ENCODE measurements at regions not wholly inside any gene's neighbourhood (a gene's known extent, or its start where the extent isn't known, plus 50 kb on each side); places are given as distances from the start of the nearest gene placed in this dataset.

- H3K4me2 ChIP-seq (ENCODE audit: low read depth, low read length, poor library complexity, severe bottlenecking) = no peak overlapping the region
- no peak overlapping the region for H2AFZ ChIP-seq (ENCODE audit: low read length)
- no peaks in the 10 kb centered on the region for H3K36me3 ChIP-seq (ENCODE audit: insufficient read depth, low read length)
- no peak overlapping the region for H3K9ac ChIP-seq (ENCODE audit: low read length)
- no peak for DNase-seq
- no peak overlapping the region for H3K4me3 ChIP-seq (ENCODE audit: low read length)
- H3K27ac ChIP-seq (ENCODE audit: low read length) = no peak overlapping the region
- no peaks in the 10 kb centered on the region for H3K4me1 ChIP-seq (ENCODE audit: low read length)
- no peaks in the 10 kb centered on the region for H4K20me1 ChIP-seq (ENCODE audit: insufficient read depth, low read depth, low read length)
- H3K9me2 ChIP-seq (replicated peaks; ENCODE audit: insufficient read depth, low read length) = no peaks in the 10 kb centered on the region
- H3K79me2 ChIP-seq (ENCODE audit: low read length) = no peaks in the 10 kb centered on the region
- H3K27me3 ChIP-seq (ENCODE audit: low read length) = no peaks in the 10 kb centered on the region
- H3K9me3 ChIP-seq (ENCODE audit: low read length) = no peaks in the 10 kb centered on the region
Measured at GRCh38 chr6:79421001-79421411, 116.2 kb downstream of the LCA5 start.

GRCh38 chr6:79420054-79420453 lies 117.2 kb downstream of the LCA5 start:
- Histone ChIP-seq H2AFZ (ENCODE audit: low read length) (no peak overlapping the region), H4K20me1 (ENCODE audit: insufficient read depth, low read depth, low read length) (no peaks in the 10 kb centered on the region), H3K79me2 (ENCODE audit: low read length) (no peaks in the 10 kb centered on the region), H3K27me3 (ENCODE audit: low read length) (no peaks in the 10 kb centered on the region), H3K9me2 (replicated peaks; ENCODE audit: insufficient read depth, low read length) (no peaks in the 10 kb centered on the region), H3K27ac (ENCODE audit: low read length) (no peak overlapping the region), H3K9me3 (ENCODE audit: low read length) (no peaks in the 10 kb centered on the region), H3K4me1 (ENCODE audit: low read length) (no peaks in the 10 kb centered on the region), H3K36me3 (ENCODE audit: insufficient read depth, low read length) (no peaks in the 10 kb centered on the region), H3K9ac (ENCODE audit: low read length) (no peak overlapping the region), H3K4me3 (ENCODE audit: low read length) (no peak overlapping the region), H3K4me2 (ENCODE audit: low read depth, low read length, poor library complexity, severe bottlenecking) (no peak overlapping the region)
- no peak for DNase-seq

- no peak overlapping the region for H2AFZ ChIP-seq (ENCODE audit: low read length)
- no peak overlapping the region for H3K9ac ChIP-seq (ENCODE audit: low read length)
- H3K79me2 ChIP-seq (ENCODE audit: low read length) = no peaks in the 10 kb centered on the region
- no peaks in the 10 kb centered on the region for H4K20me1 ChIP-seq (ENCODE audit: insufficient read depth, low read depth, low read length)
- no peak overlapping the region for H3K4me3 ChIP-seq (ENCODE audit: low read length)
- H3K9me3 ChIP-seq (ENCODE audit: low read length) = no peaks in the 10 kb centered on the region
- H3K4me1 ChIP-seq (ENCODE audit: low read length) = no peaks in the 10 kb centered on the region
- H3K9me2 ChIP-seq (replicated peaks; ENCODE audit: insufficient read depth, low read length) = no peaks in the 10 kb centered on the region
- no peaks in the 10 kb centered on the region for H3K36me3 ChIP-seq (ENCODE audit: insufficient read depth, low read length)
- no peak for DNase-seq
- H3K27me3 ChIP-seq (ENCODE audit: low read length) = no peaks in the 10 kb centered on the region
- H3K27ac ChIP-seq (ENCODE audit: low read length) = no peak overlapping the region
- H3K4me2 ChIP-seq (ENCODE audit: low read depth, low read length, poor library complexity, severe bottlenecking) = no peak overlapping the region
Measured at GRCh38 chr6:79416931-79417330, 120.3 kb downstream of the LCA5 start.

- no peak overlapping the region for H3K9ac ChIP-seq (ENCODE audit: low read length)
- no peaks in the 10 kb centered on the region for H4K20me1 ChIP-seq (ENCODE audit: insufficient read depth, low read depth, low read length)
- H3K4me3 ChIP-seq (ENCODE audit: low read length) = no peak overlapping the region
- no peak overlapping the region for H3K27ac ChIP-seq (ENCODE audit: low read length)
- H3K36me3 ChIP-seq (ENCODE audit: insufficient read depth, low read length) = no peaks in the 10 kb centered on the region
- no peaks in the 10 kb centered on the region for H3K27me3 ChIP-seq (ENCODE audit: low read length)
- no peak for DNase-seq
- no peaks in the 10 kb centered on the region for H3K4me1 ChIP-seq (ENCODE audit: low read length)
- no peak overlapping the region for H3K4me2 ChIP-seq (ENCODE audit: low read depth, low read length, poor library complexity, severe bottlenecking)
- no peak overlapping the region for H2AFZ ChIP-seq (ENCODE audit: low read length)
- H3K9me3 ChIP-seq (ENCODE audit: low read length) = no peaks in the 10 kb centered on the region
- H3K9me2 ChIP-seq (replicated peaks; ENCODE audit: insufficient read depth, low read length) = no peaks in the 10 kb centered on the region
- H3K79me2 ChIP-seq (ENCODE audit: low read length) = no peaks in the 10 kb centered on the region
Measured at GRCh38 chr6:79413562-79414002, 123.6 kb downstream of the LCA5 start.

- Histone ChIP-seq H3K27ac (ENCODE audit: low read length) (no peak overlapping the region), H4K20me1 (ENCODE audit: insufficient read depth, low read depth, low read length) (no peaks in the 10 kb centered on the region), H3K79me2 (ENCODE audit: low read length) (no peaks in the 10 kb centered on the region), H2AFZ (ENCODE audit: low read length) (no peak overlapping the region), H3K9me3 (ENCODE audit: low read length) (no peaks in the 10 kb centered on the region), H3K27me3 (ENCODE audit: low read length) (no peaks in the 10 kb centered on the region), H3K4me1 (ENCODE audit: low read length) (no peaks in the 10 kb centered on the region), H3K4me2 (ENCODE audit: low read depth, low read length, poor library complexity, severe bottlenecking) (no peak overlapping the region), H3K9me2 (replicated peaks; ENCODE audit: insufficient read depth, low read length) (no peaks in the 10 kb centered on the region), H3K4me3 (ENCODE audit: low read length) (no peak overlapping the region), H3K9ac (ENCODE audit: low read length) (no peak overlapping the region), H3K36me3 (ENCODE audit: insufficient read depth, low read length) (no peaks in the 10 kb centered on the region)
- no peak for DNase-seq
Measured at GRCh38 chr6:79410806-79411205, 126.4 kb downstream of the LCA5 start.

- Histone ChIP-seq H2AFZ (ENCODE audit: low read length) (no peak overlapping the region), H3K4me3 (ENCODE audit: low read length) (no peak overlapping the region), H3K9me2 (replicated peaks; ENCODE audit: insufficient read depth, low read length) (no peaks in the 10 kb centered on the region), H4K20me1 (ENCODE audit: insufficient read depth, low read depth, low read length) (no peaks in the 10 kb centered on the region), H3K4me2 (ENCODE audit: low read depth, low read length, poor library complexity, severe bottlenecking) (no peak overlapping the region), H3K27ac (ENCODE audit: low read length) (no peak overlapping the region), H3K27me3 (ENCODE audit: low read length) (no peaks in the 10 kb centered on the region), H3K36me3 (ENCODE audit: insufficient read depth, low read length) (no peaks in the 10 kb centered on the region), H3K9me3 (ENCODE audit: low read length) (no peaks in the 10 kb centered on the region), H3K79me2 (ENCODE audit: low read length) (no peaks in the 10 kb centered on the region), H3K9ac (ENCODE audit: low read length) (no peak overlapping the region), H3K4me1 (ENCODE audit: low read length) (no peaks in the 10 kb centered on the region)
- no peak for DNase-seq
Measured at GRCh38 chr6:79408256-79408974, 128.8 kb downstream of the LCA5 start.

- H4K20me1 ChIP-seq (ENCODE audit: insufficient read depth, low read depth, low read length) = no peaks in the 10 kb centered on the region
- H3K27me3 ChIP-seq (ENCODE audit: low read length) = no peaks in the 10 kb centered on the region
- no peak overlapping the region for H3K9ac ChIP-seq (ENCODE audit: low read length)
- no peak overlapping the region for H3K27ac ChIP-seq (ENCODE audit: low read length)
- H3K4me3 ChIP-seq (ENCODE audit: low read length) = no peak overlapping the region
- no peaks in the 10 kb centered on the region for H3K4me1 ChIP-seq (ENCODE audit: low read length)
- H2AFZ ChIP-seq (ENCODE audit: low read length) = no peak overlapping the region
- H3K9me2 ChIP-seq (replicated peaks; ENCODE audit: insufficient read depth, low read length) = no peaks in the 10 kb centered on the region
- no peaks in the 10 kb centered on the region for H3K79me2 ChIP-seq (ENCODE audit: low read length)
- DNase-seq = no peak
- H3K9me3 ChIP-seq (ENCODE audit: low read length) = no peaks in the 10 kb centered on the region
- H3K4me2 ChIP-seq (ENCODE audit: low read depth, low read length, poor library complexity, severe bottlenecking) = no peak overlapping the region
- no peaks in the 10 kb centered on the region for H3K36me3 ChIP-seq (ENCODE audit: insufficient read depth, low read length)
Measured at GRCh38 chr6:79404677-79405076, 132.6 kb downstream of the LCA5 start.

GRCh38 chr6:79404261-79404660 lies 133.0 kb downstream of the LCA5 start:
- no peak overlapping the region for H3K9ac ChIP-seq (ENCODE audit: low read length)
- H3K9me2 ChIP-seq (replicated peaks; ENCODE audit: insufficient read depth, low read length) = no peaks in the 10 kb centered on the region
- no peaks in the 10 kb centered on the region for H3K27me3 ChIP-seq (ENCODE audit: low read length)
- no peak overlapping the region for H2AFZ ChIP-seq (ENCODE audit: low read length)
- H4K20me1 ChIP-seq (ENCODE audit: insufficient read depth, low read depth, low read length) = no peaks in the 10 kb centered on the region
- H3K79me2 ChIP-seq (ENCODE audit: low read length) = no peaks in the 10 kb centered on the region
- H3K4me1 ChIP-seq (ENCODE audit: low read length) = no peaks in the 10 kb centered on the region
- H3K4me3 ChIP-seq (ENCODE audit: low read length) = no peak overlapping the region
- no peak overlapping the region for H3K27ac ChIP-seq (ENCODE audit: low read length)
- no peak overlapping the region for H3K4me2 ChIP-seq (ENCODE audit: low read depth, low read length, poor library complexity, severe bottlenecking)
- no peaks in the 10 kb centered on the region for H3K9me3 ChIP-seq (ENCODE audit: low read length)
- no peak for DNase-seq
- H3K36me3 ChIP-seq (ENCODE audit: insufficient read depth, low read length) = no peaks in the 10 kb centered on the region
